Amniotic stem cell (primary cell): ENCODE measurements at regions not wholly inside any gene's neighbourhood (a gene's known extent, or its start where the extent isn't known, plus 50 kb on each side); places are given as distances from the start of the nearest gene placed in this dataset.
"Not testable (repeated sequence)": the region's sequence is repeated elsewhere in the genome, so short reads cannot be mapped to it uniquely, and the experiment has no call there.

Source experiments
- DNase-seq: peaks from one replicate; lab custom pipeline; 2025; lab: John Stamatoyannopoulos, UW

DNA sequence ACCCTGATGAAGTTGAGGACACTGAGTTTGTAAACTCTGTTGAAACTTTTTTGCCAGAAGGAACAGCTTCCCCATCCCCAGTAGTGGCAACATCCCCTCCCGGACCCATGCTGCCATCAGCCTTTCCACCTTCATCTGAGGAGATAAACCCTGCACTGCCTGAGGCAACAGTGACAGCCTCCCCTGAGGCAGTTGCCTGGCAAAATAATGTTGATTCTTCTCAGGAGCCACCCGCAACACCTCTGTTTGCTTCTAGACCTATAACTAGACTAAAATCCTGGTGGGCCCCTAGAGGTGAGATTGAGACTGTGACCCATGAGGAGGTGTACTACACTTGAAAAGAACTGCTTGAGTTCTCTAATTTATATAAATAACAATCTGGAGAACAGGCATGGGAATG, 597.6 kb upstream of the NR3C2 start:
- DNase-seq: not testable (repeated sequence)

DNA sequence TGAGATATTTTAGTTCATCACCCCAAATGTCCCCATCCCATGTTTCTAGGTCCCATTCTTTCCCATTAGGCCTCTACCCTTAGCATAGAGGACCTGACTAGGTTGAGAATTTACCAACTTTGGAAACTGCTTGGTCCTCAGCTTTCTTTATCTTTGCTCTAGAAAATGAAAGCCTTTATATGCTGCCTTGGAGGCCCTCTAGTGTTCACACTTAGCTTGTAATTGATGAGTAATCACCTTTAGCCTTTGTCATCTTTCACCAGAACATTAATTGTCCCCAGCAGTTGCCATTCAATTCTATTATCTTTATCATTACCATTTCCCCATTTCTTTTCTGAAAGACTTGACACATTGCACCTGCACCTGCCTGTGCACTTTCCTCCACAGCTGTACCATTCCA, 589.2 kb upstream of the NR3C2 start:
- no peak for DNase-seq

GRCh38 chr4:149029056-149029651, 586.9 kb upstream of the NR3C2 start:
- no peak for DNase-seq

GRCh38 chr4:149026696-149027095, 584.5 kb upstream of the NR3C2 start:
- DNase-seq: no peak

DNA sequence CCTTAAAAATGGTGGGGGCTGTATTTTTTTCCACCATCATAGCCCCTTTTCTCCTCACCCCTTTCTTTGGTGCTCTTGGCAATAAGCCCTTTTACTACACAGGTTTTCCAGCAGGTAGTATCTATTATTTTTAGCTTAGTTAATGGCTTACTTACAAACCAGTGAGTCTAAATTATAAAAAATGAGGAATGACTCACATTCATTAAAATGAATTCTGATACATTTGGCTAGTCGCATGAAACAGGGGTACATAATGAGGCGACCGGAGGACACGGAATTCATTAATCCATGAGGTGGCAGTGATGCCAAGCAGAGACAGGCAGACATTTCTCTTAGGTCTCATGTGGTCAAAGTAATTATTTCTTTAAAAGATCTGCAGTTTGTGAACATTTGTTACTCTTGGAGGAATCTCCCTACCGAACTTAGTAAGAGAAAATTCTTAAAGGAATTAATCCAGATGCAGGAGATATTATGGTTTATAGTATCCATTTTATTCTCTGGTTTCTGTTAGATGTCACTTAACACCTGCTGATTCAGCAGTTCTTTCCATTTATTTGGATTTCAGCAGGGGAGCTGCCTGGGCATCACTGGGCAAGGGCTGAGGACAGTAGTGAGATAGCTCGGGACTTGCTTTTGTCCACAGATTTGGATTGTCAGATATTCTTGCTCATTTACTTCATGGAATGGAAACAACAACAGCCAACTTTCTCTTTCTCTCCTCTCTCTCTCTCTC, 575.0 kb upstream of the NR3C2 start:
- no peak for DNase-seq

GRCh38 chr4:149009223-149009622, 567.0 kb upstream of the NR3C2 start:
- no peak for DNase-seq

- DNase-seq: no peak
Measured at GRCh38 chr4:149008415-149009025, 566.3 kb upstream of the NR3C2 start.

- DNase-seq: no peak
Measured at GRCh38 chr4:149005191-149005590, 563.0 kb upstream of the NR3C2 start.

DNA sequence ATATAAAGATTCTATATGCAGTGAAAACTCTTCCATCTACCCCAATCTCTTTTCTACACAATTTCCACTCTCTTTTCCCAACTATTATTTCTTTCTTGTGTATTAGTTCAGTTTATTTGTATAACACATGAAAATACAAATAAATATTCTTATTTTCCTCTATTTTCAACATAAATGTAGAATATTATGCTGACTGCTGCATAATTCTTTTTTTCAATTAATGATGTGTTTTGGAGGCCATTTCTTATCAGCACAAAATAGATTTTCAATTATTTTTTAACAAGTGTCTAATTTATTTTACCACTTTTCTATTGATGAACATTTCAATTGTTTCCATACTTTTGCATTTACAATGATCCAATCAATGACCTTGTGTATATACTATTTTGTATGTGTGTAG, 557.7 kb upstream of the NR3C2 start:
- no peak for DNase-seq

- DNase-seq: peak; percentile 7
Measured at GRCh38 chr4:148998719-148999118, 556.5 kb upstream of the NR3C2 start.

DNA sequence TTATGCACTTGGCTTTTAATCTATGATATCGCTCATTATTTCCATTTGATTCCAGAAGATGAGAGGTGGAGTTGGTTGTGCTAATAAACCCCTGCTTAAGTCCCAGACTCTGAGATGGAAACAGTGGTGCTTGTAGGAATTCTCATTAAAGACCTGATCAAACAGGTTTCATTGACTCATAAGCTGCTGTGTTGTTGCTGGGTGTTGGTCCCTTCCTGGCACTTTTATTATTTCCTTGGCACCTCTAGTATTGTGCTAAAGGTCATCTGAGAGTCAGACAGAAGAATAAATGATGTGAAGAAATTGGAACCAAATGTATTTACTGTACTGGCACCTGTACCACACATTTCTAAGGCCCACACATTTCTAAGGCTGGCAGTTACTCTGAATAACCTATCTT, 544.7 kb upstream of the NR3C2 start:
- DNase-seq: no peak

DNA sequence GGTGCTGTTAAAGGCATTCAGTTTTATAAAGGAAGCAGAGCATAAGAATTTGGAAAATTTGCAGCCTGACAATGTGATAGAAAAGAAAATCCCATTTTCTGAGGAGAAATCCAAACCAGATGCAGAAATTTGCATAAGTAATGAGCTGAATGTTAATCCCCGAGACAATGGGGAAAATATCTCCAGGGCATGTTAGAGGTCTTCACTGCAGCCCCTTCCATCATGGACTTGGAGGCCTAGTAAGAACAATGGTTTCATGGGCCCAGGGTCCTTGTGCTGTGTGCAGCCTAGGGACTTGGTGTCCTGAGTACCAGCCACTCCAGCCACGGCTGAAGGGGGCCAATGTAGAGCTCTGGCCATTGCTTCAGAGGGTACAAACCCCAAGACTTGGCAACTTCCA, 542.7 kb upstream of the NR3C2 start:
- DNase-seq: no peak

- no peak for DNase-seq
Measured at GRCh38 chr4:148982200-148982599, 540.0 kb upstream of the NR3C2 start.

- no peak for DNase-seq
Measured at GRCh38 chr4:148980782-148981480, 538.7 kb upstream of the NR3C2 start.

- DNase-seq: no peak
Measured at GRCh38 chr4:148978301-148978700, 536.1 kb upstream of the NR3C2 start.

- DNase-seq: no peak
Measured at GRCh38 chr4:148975464-148975863, 533.2 kb upstream of the NR3C2 start.

- DNase-seq: no peak
Measured at GRCh38 chr4:148965080-148965479, 522.9 kb upstream of the NR3C2 start.

DNA sequence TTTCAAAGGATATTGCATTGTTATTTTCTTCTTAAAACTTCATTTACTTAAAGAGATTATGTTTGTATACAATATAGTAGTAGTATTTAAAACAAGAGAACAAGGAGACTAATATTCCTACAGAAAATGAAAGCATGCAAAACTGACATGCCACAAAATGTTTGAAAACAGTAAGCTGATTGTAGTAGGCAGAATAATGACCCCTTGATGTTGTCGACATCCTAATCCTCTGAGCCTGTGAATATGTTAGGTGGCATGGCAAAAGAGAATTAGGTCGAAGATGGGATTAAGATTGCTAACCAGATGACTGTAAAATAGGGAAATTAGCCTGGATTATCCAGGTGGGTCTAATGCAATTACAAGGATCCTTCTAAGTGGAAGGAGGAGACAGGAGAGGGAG, 522.2 kb upstream of the NR3C2 start:
- DNase-seq: no peak

DNA sequence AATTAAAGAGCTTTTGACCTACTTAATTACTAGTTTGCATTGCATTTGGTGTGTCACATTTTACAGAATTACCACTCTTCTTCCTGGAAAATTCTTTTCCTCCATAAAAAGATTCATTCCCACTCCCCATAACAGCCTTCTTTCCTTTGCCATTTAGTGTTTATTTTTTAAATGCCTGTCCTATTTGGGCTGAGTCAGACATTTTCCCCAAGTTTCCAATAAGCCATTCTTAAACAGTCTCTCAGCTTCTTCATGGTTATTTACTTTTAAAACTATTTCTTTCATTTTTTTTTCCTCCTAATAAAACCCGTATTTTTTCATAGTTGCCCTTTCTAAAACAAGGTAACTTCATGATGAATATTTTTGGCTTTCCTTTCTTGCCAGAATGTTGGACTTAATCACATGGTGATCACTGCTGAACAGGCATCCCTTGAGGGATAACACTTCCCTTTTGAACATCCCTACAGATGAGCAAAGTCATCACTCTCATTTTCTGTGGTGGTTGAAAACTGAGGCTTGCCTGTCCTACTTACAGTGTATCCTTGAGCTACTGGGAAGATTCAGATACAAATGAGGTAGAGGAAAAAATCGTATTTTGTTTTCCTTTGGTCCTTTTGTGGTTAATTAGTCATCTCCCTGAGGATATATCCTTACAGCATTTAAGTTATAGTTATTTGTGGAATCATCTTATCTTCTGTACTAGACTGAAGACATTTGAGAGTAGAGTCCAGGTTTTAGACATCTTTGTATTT, 520.5 kb upstream of the NR3C2 start:
- DNase-seq: peak; percentile 3

DNA sequence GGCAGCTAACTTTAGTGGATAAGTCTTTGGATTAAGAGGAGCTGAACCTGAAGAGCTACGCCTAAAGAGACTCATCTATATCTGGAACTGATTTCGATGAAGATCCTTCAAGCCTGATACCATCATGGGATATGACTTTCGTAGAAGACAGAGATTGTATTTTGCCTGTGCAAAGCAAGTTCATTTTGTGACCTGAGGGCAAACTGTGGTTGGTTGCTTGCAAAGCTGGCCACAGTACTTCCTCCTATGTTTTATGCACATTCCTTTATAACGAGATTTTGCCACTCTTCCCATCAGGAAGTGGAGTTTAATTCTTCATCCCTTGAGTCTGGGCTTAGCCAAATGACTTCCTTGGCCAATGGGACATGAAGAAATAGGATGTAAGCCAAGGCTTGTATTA, 519.3 kb upstream of the NR3C2 start:
- no peak for DNase-seq

GRCh38 chr4:148958317-148958716, 516.1 kb upstream of the NR3C2 start:
- DNase-seq: no peak
